SK-N-MC (cell line): ENCODE measurements at regions not wholly inside any gene's neighbourhood (a gene's known extent, or its start where the extent isn't known, plus 50 kb on each side); places are given as distances from the start of the nearest gene placed in this dataset.

Experiments
- EZH2 ChIP-seq: fragments of 200-600 bp; sonication (generic); IDR thresholded peaks from one replicate; pipeline ENCODE4 v1.6.1; 2017; ENCODE audit warnings: antibody characterized with exemption
- POLR2AphosphoS5 ChIP-seq: IDR thresholded peaks from 2 replicates; pipeline ENCODE4 v1.6.1; 2012; ENCODE audit warnings: mild to moderate bottlenecking, low read depth, low read length, borderline replicate concordance

GRCh38 chr11:115874843-115875242, 370.6 kb upstream of the CADM1 start:
- TF ChIP-seq POLR2AphosphoS5: no peak
- TF ChIP-seq EZH2: no peak
